Mucosa of descending colon (tissue), 3 donors: ENCODE measurements at regions not wholly inside any gene's neighbourhood (a gene's known extent, or its start where the extent isn't known, plus 50 kb on each side); places are given as distances from the start of the nearest gene placed in this dataset.

Source experiments
- ATAC-seq: fragments of 200-7000 bp; cut with Tn5 transposase; one replicate; pipeline ENCODE4 v1.9.1; 2020; ENCODE audit warnings: mild to moderate bottlenecking, moderate library complexity
- DNase-seq, 3 donors: peaks; one replicate each; pipeline ENCODE4 v3.0.0-alpha.2; 2020
- H3K36me3 ChIP-seq: fragments of 200-600 bp; one replicate; pipeline ENCODE4 v1.8.0; 2021; ENCODE audit warnings: low read depth, mild to moderate bottlenecking
- H3K4me1 ChIP-seq: fragments of 200-600 bp; one replicate; pipeline ENCODE4 v1.8.0; 2021; ENCODE audit warnings: low read depth, mild to moderate bottlenecking
- H3K4me3 ChIP-seq: fragments of 200-600 bp; one replicate; pipeline ENCODE4 v1.8.0; 2021; ENCODE audit warnings: mild to moderate bottlenecking
- H3K9me3 ChIP-seq: fragments of 200-600 bp; one replicate; pipeline ENCODE4 v1.8.0; 2021; ENCODE audit warnings: mild to moderate bottlenecking
- intact Hi-C, 2 donors: fragments of 100-400 bp; cut with DNase I in 1 of 2; cut with micrococcal nuclease in 1 of 2; formaldehyde crosslinking; loops; one replicate each; pipeline versions ENCODE4 v1.11.0 to v1.11.1; 2022; cut with DNase I, micrococcal nuclease
- TF ChIP-seq, protein P1 (sequence below): fragments of 200-600 bp; IDR thresholded peaks from one replicate; pipeline ENCODE4 v1.8.0; 2022; ENCODE audit warnings: antibody characterized with exemption, mild to moderate bottlenecking
- donor health status: DM: no; HTN: no; CAD: no; lungs with moderate emphysema.
- donor health status: DM: no; HTN: no; CAD: no.
- donor health status: DM: no; HTN: yes; CAD: no.

DNA sequence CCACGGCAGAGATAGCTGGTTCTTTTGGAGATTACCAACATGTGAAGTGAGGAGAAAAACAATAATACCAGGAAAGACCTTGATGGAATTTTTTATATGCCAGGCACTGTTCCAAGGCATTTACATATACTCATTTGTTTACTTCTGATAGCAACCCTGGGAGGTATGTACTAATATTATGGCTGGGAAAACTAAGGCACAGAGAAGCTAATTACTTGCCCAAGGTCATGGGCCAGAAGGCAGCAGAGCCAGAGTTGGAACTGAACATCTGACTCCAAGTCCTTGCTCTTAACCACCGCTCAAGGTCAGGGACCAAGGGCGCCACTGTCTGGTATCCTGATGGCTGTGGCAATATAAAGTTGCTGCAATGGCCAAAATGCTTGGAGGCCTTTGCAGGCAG lies 97.0 kb upstream of the KCNG1 start:
- ATAC-seq (peak; percentile 6), DNase-seq (no peak)
- intact Hi-C loops = no loop called here
- Histone ChIP-seq H3K36me3 (no peaks in the 10 kb centered on the region), H3K9me3 (no peaks in the 10 kb centered on the region), H3K4me3 (no peak overlapping the region), H3K4me1 (peaks cover 2% of the 10 kb centered on the region)
- TF ChIP-seq, protein P1, sequence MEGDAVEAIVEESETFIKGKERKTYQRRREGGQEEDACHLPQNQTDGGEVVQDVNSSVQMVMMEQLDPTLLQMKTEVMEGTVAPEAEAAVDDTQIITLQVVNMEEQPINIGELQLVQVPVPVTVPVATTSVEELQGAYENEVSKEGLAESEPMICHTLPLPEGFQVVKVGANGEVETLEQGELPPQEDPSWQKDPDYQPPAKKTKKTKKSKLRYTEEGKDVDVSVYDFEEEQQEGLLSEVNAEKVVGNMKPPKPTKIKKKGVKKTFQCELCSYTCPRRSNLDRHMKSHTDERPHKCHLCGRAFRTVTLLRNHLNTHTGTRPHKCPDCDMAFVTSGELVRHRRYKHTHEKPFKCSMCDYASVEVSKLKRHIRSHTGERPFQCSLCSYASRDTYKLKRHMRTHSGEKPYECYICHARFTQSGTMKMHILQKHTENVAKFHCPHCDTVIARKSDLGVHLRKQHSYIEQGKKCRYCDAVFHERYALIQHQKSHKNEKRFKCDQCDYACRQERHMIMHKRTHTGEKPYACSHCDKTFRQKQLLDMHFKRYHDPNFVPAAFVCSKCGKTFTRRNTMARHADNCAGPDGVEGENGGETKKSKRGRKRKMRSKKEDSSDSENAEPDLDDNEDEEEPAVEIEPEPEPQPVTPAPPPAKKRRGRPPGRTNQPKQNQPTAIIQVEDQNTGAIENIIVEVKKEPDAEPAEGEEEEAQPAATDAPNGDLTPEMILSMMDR = no peak

DNA sequence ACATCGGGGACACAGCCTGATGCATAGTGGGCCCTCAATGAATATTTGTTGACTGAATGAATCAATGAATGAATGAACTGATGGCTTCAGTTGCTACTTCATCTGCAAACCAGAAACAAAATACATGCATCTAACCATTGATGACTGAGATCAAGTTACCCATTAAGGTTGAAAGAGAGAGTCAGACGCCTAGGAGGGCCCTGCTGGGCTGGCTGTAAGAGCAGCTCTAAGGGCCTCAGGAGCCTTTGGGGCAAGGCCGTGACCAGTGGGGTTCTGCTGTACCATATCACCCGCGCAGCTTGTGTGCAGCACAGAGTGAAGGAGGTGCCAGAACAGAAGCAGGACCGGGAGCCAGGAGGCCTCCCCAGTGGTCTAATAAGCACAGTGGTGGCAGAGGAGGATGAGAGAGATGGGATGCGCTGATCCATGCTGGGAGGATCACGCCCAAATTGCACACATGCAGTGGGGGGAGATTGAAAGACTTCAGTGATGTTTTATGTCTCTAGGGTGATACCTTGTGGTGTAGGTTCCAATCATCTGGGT lies 96.1 kb upstream of the KCNG1 start:
- no peaks in the 10 kb centered on the region for H3K9me3 ChIP-seq
- H3K4me1 ChIP-seq = no peaks in the 10 kb centered on the region
- intact Hi-C loops = no loop called here
- DNase-seq (no peak), ATAC-seq (no peak)
- no peaks in the 10 kb centered on the region for H3K36me3 ChIP-seq
- H3K4me3 ChIP-seq = no peak overlapping the region
- TF ChIP-seq, protein P1 = no peak

DNA sequence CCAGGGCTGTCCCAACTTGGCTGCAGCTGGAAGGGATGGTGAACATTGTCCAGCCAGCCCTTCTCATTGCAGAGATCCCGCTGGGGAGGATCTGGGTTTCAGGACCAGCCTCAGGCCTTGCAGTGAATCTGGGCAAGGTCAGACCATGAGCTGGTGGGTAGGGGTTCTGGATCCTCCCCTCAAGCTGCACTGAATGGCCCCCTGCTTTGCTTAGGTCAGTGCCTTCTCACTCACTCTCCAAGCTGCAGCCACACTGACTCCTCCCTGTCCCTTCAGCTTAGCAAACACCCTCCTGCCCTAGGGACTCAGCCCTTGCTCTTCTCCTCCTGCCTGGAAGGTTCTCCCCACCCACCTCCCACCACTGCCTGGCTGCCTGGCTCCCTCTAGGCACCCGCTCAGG lies 95.3 kb upstream of the KCNG1 start:
- no peaks in the 10 kb centered on the region for H3K4me1 ChIP-seq
- DNase-seq (no peak), ATAC-seq (peak; percentile 13)
- no peak overlapping the region for H3K4me3 ChIP-seq
- TF ChIP-seq, protein P1 = no peak
- H3K36me3 ChIP-seq = no peaks in the 10 kb centered on the region
- intact Hi-C loops = no loop called here
- H3K9me3 ChIP-seq = no peaks in the 10 kb centered on the region

DNA sequence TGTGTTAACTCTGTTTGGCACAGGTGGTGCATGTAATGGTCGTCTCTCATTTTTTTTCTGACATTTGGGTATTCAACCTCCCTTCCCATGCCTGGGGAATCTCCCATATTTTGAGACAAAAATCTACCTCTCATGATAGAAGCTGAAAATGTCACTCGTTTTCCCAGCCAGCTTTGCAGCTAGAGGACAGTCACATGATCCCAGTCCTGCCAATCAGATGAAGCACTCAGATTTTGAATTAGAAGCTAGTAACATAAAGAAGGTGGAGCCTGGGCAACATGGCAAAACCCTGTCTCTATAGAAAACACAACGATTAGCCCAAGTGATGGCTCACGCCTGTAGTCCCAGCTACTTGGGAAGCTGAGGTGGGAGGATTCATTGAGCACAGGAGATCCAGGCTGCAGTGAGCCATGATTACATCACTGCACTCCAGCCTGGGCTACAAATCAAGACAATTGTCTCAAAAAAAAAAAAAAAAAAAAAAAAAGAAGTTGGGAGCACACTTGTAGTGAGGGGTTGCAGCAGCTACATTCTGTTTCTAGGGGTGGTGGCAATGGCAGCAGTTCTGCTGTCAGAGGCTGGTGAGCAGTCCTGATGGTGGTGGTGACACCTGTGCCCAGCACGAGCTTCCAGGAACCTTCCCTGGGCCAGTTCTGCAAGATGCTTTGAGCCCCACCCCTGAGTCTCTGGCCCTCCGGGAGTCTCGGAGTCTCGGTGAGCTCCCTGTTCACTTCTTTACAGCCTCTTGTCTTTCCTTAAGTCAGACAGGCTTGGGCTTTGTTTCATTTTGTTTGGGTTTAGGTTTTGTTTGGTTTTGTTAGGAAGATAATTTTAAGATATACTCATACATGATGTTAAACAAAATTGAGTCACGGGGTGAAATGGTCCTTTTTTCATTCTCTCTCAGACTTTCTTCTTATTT lies 94.1 kb upstream of the KCNG1 start:
- Histone ChIP-seq H3K9me3 (no peaks in the 10 kb centered on the region), H3K4me1 (no peaks in the 10 kb centered on the region), H3K4me3 (no peak overlapping the region), H3K36me3 (no peaks in the 10 kb centered on the region)
- TF ChIP-seq, protein P1 = no peak
- DNase-seq (no peak), ATAC-seq (peak; percentile 14)
- intact Hi-C loops = no loop called here

DNA sequence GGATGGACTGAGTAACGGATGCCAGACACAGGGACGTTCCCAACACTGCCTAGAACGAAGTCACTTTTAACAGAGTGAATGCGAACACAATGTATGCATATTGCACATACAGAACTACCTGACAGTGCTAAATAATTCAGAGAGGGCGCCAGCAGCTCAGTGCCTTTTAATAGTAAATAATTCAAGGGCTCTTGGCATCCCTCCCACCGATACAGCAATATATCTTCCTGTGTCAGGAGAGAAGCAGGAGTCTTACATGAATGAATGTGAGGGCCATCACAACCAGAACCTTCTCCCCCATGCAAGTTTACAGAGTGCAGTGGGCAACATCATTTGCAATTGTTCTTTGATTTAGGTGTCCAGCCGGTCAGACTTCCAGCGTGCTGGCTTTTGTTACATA lies 88.4 kb upstream of the KCNG1 start:
- ATAC-seq (no peak), DNase-seq (no peak)
- H3K4me3 ChIP-seq = no peak overlapping the region
- intact Hi-C loops = no loop called here
- H3K36me3 ChIP-seq = no peaks in the 10 kb centered on the region
- no peaks in the 10 kb centered on the region for H3K9me3 ChIP-seq
- TF ChIP-seq, protein P1 = no peak
- no peaks in the 10 kb centered on the region for H3K4me1 ChIP-seq
